Astrocyte (in vitro differentiated cells and primary cell): ENCODE measurements at regions not wholly inside any gene's neighbourhood (a gene's known extent, or its start where the extent isn't known, plus 50 kb on each side); places are given as distances from the start of the nearest gene placed in this dataset.

Source experiments
- DNase-seq: peaks from one replicate; pipeline ENCODE4 v3.0.0-alpha.2; 2010; ENCODE audit warnings: low read depth
- FAIRE-seq: peaks from 2 replicates; lab custom pipeline; 2011; peaks lifted over from hg19 to GRCh38; lab: Jason Lieb, UNC
- H2AFZ ChIP-seq: 2 replicates; pipeline ENCODE4 v1.6.0; 2012; ENCODE audit warnings: low read depth, low read length, inconsistent platforms
- H3K27ac ChIP-seq: 2 replicates; pipeline ENCODE4 v1.5.1; 2011; ENCODE audit warnings: low read depth, low read length, inconsistent platforms
- H3K27me3 ChIP-seq: 2 replicates; pipeline ENCODE4 v1.6.0; 2011; ENCODE audit warnings: low read length, inconsistent platforms; ENCODE audit not compliant: insufficient read depth
- H3K36me3 ChIP-seq: 2 replicates; pipeline ENCODE4 v1.5.1; 2011; ENCODE audit warnings: low read length, inconsistent platforms; ENCODE audit not compliant: insufficient read depth
- H3K4me1 ChIP-seq: 2 replicates; pipeline ENCODE4 v1.5.1; 2011; ENCODE audit warnings: low read length, inconsistent platforms; ENCODE audit not compliant: insufficient read depth
- H3K4me2 ChIP-seq: 2 replicates; pipeline ENCODE4 v1.6.0; 2012; ENCODE audit warnings: low read length, inconsistent platforms
- H3K4me3 ChIP-seq: 2 replicates; pipeline ENCODE4 v1.5.1; 2011; ENCODE audit warnings: low read depth, mild to moderate bottlenecking, low read length, inconsistent platforms; ENCODE audit not compliant: insufficient read depth
- H3K79me2 ChIP-seq: 2 replicates; pipeline ENCODE4 v1.6.0; 2012; ENCODE audit warnings: mild to moderate bottlenecking, low read length, inconsistent platforms; ENCODE audit not compliant: insufficient read depth
- H3K9ac ChIP-seq: 2 replicates; pipeline ENCODE4 v1.6.0; 2012; ENCODE audit warnings: mild to moderate bottlenecking, low read length, inconsistent platforms
- H3K9me3 ChIP-seq: 2 replicates; pipeline ENCODE4 v1.5.1; 2012; ENCODE audit warnings: low read depth, mild to moderate bottlenecking, low read length, inconsistent platforms; ENCODE audit not compliant: insufficient read depth
- H4K20me1 ChIP-seq: 2 replicates; pipeline ENCODE4 v1.6.0; 2012; ENCODE audit warnings: low read length, inconsistent platforms; ENCODE audit not compliant: insufficient read depth
- H3K27ac Mint-ChIP-seq: one replicate; pipeline ENCODE4 v1.8.0; 2021; ENCODE audit warnings: mild to moderate bottlenecking, mixed read lengths; ENCODE audit not compliant: unreplicated experiment
- H3K27me3 Mint-ChIP-seq: one replicate; pipeline ENCODE4 v1.8.0; 2021; ENCODE audit warnings: low read depth, mixed read lengths; ENCODE audit not compliant: unreplicated experiment
- H3K36me3 Mint-ChIP-seq: one replicate; pipeline ENCODE4 v1.8.0; 2021; ENCODE audit warnings: low read depth, mixed read lengths; ENCODE audit not compliant: unreplicated experiment
- H3K4me1 Mint-ChIP-seq: one replicate; pipeline ENCODE4 v1.8.0; 2021; ENCODE audit warnings: low read depth, mixed read lengths; ENCODE audit not compliant: unreplicated experiment
- H3K4me3 Mint-ChIP-seq: one replicate; pipeline ENCODE4 v1.8.0; 2021; ENCODE audit warnings: mild to moderate bottlenecking, moderate library complexity, mixed read lengths; ENCODE audit not compliant: unreplicated experiment
- H3K9me3 Mint-ChIP-seq: one replicate; pipeline ENCODE4 v1.8.0; 2021; ENCODE audit warnings: mild to moderate bottlenecking, mixed read lengths; ENCODE audit not compliant: unreplicated experiment
- EZH2 ChIP-seq: IDR thresholded peaks from 2 replicates; pipeline ENCODE4 v1.6.1; 2012; ENCODE audit warnings: mild to moderate bottlenecking, low read length, inconsistent platforms; ENCODE audit not compliant: insufficient read depth
- TF ChIP-seq, protein P1 (sequence below): IDR thresholded peaks from 2 replicates; pipeline ENCODE4 v1.5.1; 2011; ENCODE audit warnings: low read depth, mild to moderate bottlenecking, inconsistent platforms, low read length, moderate library complexity; ENCODE audit not compliant: insufficient read depth

DNA sequence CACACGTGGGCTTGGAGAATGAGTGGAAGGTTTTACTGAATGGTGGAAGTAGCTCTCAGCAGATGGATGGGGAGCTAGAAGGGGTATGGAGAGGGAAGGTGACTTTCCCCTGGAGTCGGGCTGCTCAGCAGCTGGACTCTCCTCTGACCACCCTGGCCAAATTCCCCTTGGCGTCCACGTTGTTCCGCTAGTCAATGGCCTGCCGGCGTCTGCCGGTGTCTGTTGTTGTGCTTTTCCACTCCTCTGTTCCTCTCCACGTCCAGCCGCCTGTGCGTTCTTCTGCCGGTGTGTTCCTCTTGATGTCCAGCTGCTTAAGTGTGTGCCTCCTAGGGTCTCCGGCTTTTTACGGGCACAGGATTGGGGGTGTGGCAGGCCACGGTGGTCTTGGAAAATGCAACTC lies 203.5 kb downstream of the MYRFL start:
- H3K27ac ChIP-seq: no peak overlapping the region
- no peaks in the 10 kb centered on the region for H3K79me2 ChIP-seq
- H2AFZ ChIP-seq: no peak overlapping the region
- no peak overlapping the region for H3K9ac ChIP-seq
- H3K4me2 ChIP-seq: no peak overlapping the region
- no peaks in the 10 kb centered on the region for H4K20me1 ChIP-seq
- DNase-seq: no peak
- H3K4me1 Mint-ChIP-seq: peaks cover 2% of the 10 kb centered on the region
- H3K4me3 Mint-ChIP-seq: no peak overlapping the region
- no peaks in the 10 kb centered on the region for H3K27me3 ChIP-seq
- H3K36me3 Mint-ChIP-seq: no peaks in the 10 kb centered on the region
- no peaks in the 10 kb centered on the region for H3K9me3 Mint-ChIP-seq
- no peaks in the 10 kb centered on the region for H3K4me1 ChIP-seq
- H3K27me3 Mint-ChIP-seq: no peaks in the 10 kb centered on the region
- H3K4me3 ChIP-seq: no peak overlapping the region
- TF ChIP-seq EZH2: no peak
- TF ChIP-seq, protein P1, sequence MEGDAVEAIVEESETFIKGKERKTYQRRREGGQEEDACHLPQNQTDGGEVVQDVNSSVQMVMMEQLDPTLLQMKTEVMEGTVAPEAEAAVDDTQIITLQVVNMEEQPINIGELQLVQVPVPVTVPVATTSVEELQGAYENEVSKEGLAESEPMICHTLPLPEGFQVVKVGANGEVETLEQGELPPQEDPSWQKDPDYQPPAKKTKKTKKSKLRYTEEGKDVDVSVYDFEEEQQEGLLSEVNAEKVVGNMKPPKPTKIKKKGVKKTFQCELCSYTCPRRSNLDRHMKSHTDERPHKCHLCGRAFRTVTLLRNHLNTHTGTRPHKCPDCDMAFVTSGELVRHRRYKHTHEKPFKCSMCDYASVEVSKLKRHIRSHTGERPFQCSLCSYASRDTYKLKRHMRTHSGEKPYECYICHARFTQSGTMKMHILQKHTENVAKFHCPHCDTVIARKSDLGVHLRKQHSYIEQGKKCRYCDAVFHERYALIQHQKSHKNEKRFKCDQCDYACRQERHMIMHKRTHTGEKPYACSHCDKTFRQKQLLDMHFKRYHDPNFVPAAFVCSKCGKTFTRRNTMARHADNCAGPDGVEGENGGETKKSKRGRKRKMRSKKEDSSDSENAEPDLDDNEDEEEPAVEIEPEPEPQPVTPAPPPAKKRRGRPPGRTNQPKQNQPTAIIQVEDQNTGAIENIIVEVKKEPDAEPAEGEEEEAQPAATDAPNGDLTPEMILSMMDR: no peak
- H3K9me3 ChIP-seq: no peaks in the 10 kb centered on the region
- H3K27ac Mint-ChIP-seq: no peak overlapping the region
- no peaks in the 10 kb centered on the region for H3K36me3 ChIP-seq
- FAIRE-seq: no peak

GRCh38 chr12:70028918-70029317 lies 203.9 kb downstream of the MYRFL start:
- Histone ChIP-seq H4K20me1 (no peaks in the 10 kb centered on the region), H3K27me3 (no peaks in the 10 kb centered on the region), H3K4me1 (no peaks in the 10 kb centered on the region), H3K4me3 (no peak overlapping the region), H3K79me2 (no peaks in the 10 kb centered on the region), H3K9ac (no peak overlapping the region), H3K9me3 (no peaks in the 10 kb centered on the region), H2AFZ (no peak overlapping the region), H3K4me2 (no peak overlapping the region), H3K36me3 (no peaks in the 10 kb centered on the region), H3K27ac (no peak overlapping the region)
- TF ChIP-seq EZH2: no peak
- TF ChIP-seq, protein P1: no peak
- Mint-ChIP-seq H3K9me3 (no peaks in the 10 kb centered on the region), H3K27ac (no peak overlapping the region), H3K4me1 (peaks cover 3% of the 10 kb centered on the region), H3K4me3 (no peak overlapping the region), H3K36me3 (no peaks in the 10 kb centered on the region), H3K27me3 (no peaks in the 10 kb centered on the region)
- DNase-seq (no peak), FAIRE-seq (no peak)

DNA sequence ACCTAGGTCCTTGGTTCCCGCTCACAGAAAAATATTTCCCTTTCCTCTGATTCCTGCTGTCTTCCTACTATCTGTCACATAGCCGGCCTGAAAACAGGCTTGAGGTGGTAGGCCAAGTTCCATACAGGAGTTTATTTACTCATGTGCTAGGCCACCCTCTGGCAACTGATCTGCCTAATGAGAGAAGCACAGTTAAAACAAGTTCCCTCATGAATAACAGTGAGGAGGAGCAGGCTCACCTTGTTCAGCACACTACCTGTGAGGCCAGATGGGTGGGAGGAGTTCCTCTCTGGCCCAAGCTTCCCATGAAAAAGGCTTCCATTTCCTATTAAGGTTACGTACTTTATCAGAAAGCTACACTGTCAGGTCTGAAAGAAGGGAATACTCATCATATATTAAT lies 206.0 kb downstream of the MYRFL start:
- TF ChIP-seq EZH2: no peak
- TF ChIP-seq, protein P1: no peak
- H3K79me2 ChIP-seq: no peaks in the 10 kb centered on the region
- H3K27ac ChIP-seq: no peak overlapping the region
- DNase-seq (no peak), FAIRE-seq (no peak)
- no peaks in the 10 kb centered on the region for H3K36me3 ChIP-seq
- no peaks in the 10 kb centered on the region for H3K27me3 Mint-ChIP-seq
- no peaks in the 10 kb centered on the region for H3K9me3 Mint-ChIP-seq
- no peaks in the 10 kb centered on the region for H3K36me3 Mint-ChIP-seq
- H3K27me3 ChIP-seq: no peaks in the 10 kb centered on the region
- no peak overlapping the region for H2AFZ ChIP-seq
- no peak overlapping the region for H3K27ac Mint-ChIP-seq
- H3K9me3 ChIP-seq: no peaks in the 10 kb centered on the region
- H3K9ac ChIP-seq: no peak overlapping the region
- no peak overlapping the region for H3K4me3 Mint-ChIP-seq
- no peak overlapping the region for H3K4me2 ChIP-seq
- H3K4me3 ChIP-seq: no peak overlapping the region
- no peaks in the 10 kb centered on the region for H3K4me1 ChIP-seq
- peaks cover 3% of the 10 kb centered on the region for H3K4me1 Mint-ChIP-seq
- no peaks in the 10 kb centered on the region for H4K20me1 ChIP-seq
